HG03378 (cell line): ENCODE measurements at regions not wholly inside any gene's neighbourhood (a gene's known extent, or its start where the extent isn't known, plus 50 kb on each side); places are given as distances from the start of the nearest gene placed in this dataset.
A peak's percentile ranks its signal among the peaks of the same experiment; 100 is the strongest.

Experiments
- ATAC-seq: cut with Tn5 transposase; IDR thresholded peaks from one replicate; pipeline ENCODE4 v1.9.1; 2021; ENCODE audit warnings: mild to moderate bottlenecking, moderate library complexity; ENCODE audit not compliant: unreplicated experiment

GRCh38 chr6:137933696-137934095 is 66.6 kb downstream of the TNFAIP3 start:
- no peak for ATAC-seq

GRCh38 chr6:137936798-137937197 is 69.7 kb downstream of the TNFAIP3 start:
- no peak for ATAC-seq

- ATAC-seq = no peak
These were observed 70.8 kb downstream of the TNFAIP3 start for GRCh38 chr6:137937834-137938233.

DNA sequence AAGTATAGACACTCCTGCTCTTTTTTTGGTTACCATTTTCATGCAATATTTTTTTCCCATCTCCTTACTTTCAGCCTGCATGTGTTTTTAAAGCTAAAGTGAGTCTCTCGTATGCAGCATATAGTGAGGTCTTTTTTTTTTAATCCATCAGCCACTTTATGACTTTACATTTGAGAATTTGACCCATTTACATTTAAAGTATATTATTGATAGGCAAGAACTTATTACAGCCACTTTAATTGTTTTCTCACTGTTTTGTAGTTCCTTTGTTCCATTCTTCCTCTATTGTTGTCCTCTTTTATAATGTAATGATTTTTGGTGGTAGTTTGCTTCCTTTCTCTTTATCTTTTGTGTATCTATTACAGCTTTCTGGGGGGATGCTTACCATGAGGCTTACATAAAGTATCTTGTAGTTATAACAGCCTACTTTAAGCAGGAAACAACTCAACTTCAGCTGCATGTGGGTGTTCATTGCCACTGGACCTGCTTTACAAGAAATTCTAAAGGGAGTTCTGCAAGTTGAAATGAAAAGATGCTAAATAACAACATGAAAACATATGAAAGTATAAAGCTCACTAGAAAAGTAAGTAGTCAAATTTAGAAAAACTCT is 71.8 kb downstream of the TNFAIP3 start:
- ATAC-seq = no peak

DNA sequence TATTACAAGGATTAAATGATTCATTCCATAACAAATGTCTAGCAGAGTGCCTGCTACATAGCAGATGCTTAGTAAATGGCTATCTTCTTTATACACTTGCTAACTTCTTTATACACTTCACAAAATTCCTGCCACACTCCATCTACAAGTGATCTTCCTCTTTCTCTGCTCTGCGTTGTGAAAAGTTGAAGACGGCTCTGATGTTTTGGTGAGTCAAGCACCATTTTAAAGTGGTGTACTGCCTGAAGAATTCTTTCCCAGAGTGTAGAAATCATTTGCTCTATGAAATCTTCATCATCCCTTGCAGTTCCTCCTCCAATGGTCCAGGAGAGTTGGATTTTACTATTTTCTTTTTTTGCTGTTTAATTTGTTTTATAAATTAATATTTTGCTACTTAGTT is 74.9 kb downstream of the TNFAIP3 start:
- no peak for ATAC-seq

DNA sequence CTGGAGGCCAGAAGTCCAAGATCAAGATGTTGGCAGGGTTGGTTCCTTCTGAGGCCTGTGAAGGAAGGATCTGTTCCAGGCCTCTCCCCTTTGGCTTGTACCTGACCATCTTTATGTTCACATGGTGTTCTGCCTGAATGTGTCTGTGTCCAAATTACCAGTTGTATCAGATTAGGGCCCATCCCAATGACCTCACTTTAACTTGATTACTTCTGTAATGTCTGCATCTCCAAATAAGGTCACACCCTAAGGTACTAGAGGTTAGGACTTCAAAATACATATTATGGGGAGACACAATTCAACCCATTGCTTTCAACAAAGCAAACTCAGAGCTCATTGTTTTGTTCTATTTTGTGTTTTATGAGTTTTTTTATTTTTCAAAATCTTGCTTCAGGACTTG is 75.7 kb downstream of the TNFAIP3 start:
- no peak for ATAC-seq

GRCh38 chr6:137944381-137944780 is 77.3 kb downstream of the TNFAIP3 start:
- ATAC-seq = peak; percentile 4

GRCh38 chr6:137944793-137945498 is 77.9 kb downstream of the TNFAIP3 start:
- ATAC-seq = peak; percentile 41

DNA sequence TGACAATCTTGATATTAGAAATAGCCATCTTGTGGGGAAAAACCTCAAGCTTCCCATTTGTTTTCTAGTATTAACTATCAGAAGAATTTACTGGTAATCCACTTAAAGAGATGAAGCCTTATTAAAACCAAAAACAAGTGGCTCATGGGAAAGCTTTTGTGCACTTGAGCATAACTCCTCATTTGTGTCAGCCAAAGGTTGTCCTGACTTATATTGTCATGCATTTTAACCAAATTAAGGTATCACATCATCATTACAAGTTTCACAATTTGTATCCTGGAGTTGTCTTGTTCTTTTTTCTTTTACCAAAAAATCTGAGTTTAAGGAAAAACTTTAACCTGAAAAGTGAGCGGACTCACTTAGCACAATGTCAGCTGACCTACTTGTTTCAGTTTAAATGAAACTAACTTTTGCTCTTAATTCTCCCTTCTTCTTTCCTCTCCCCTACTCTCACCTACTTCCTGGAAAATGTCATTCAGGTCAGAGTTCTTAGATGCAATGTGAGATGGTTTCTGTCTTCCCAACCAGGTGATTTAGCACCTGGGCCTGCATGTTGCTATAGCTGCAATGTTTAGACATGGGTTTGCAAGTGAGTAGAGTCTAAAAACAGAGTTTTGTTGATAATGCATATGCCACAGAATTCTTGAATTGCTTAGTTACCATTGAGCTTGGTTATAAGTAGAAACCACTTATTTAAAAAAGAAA is 82.8 kb downstream of the TNFAIP3 start:
- peak; percentile 45 for ATAC-seq

DNA sequence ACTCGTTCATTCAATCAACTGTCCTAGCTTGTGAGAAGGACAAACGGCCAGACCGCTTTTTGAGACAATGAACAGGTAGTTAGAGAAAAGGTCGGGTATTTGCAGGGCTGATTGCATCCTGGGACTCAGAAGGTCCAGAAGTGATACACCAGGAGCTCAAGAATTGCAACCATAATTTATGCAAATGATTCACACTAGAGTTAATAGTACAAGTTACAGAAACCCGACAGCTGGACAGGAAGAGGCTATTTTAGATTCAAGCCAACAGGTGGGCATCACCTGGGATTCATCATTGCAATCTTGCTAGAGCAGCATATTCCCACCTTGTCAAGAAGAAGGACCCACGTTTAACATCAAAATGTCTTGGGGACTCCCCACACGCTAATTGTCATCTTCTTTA is 83.5 kb downstream of the TNFAIP3 start:
- no peak for ATAC-seq

GRCh38 chr6:137951064-137951597 is 84.1 kb downstream of the TNFAIP3 start:
- peak; percentile 45 for ATAC-seq

- no peak for ATAC-seq
These were observed 85.2 kb downstream of the TNFAIP3 start for GRCh38 chr6:137952247-137952646.

- no peak for ATAC-seq
These were observed 86.7 kb downstream of the TNFAIP3 start for GRCh38 chr6:137953761-137954160.

- no peak for ATAC-seq
These were observed 87.2 kb downstream of the TNFAIP3 start for GRCh38 chr6:137954253-137954652.

- ATAC-seq = no peak
These were observed 89.0 kb downstream of the TNFAIP3 start for GRCh38 chr6:137956098-137956488.

- no peak for ATAC-seq
These were observed 90.4 kb downstream of the TNFAIP3 start for GRCh38 chr6:137957471-137957870.

DNA sequence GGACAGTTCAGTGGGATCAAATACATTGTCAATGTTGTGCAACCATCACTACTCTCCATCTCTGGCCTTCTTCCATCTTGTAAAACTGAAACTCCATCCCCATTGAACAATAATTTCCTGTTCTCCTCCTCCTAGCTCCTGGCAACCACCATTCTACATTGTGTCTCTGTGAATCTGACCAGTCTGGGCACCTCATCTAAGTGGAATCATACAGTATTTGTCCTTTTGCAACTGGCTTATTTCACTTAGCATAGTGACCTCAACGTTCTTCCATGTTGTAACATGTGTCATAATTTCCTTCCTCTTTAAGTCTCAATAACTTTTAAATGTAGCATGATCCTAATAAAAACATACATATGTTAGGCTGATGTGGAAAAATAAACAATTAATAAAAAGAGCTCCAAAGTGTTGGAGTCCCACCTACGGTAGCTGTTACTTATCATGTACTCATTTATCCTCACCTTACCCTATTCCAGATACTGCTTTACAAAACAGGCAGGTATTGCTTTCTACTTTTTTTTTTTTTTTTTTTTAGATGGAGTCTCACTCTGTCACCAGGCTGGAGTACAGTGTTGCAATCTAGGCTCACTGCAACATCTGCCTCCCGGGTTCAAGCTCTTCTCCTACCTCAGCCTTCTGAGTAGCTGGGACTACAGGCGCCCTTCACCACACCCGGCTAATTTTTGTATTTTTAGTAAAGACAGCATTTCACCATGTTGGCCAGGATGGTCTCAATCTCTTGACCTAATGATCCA is 91.9 kb downstream of the TNFAIP3 start:
- no peak for ATAC-seq

GRCh38 chr6:137962725-137963124 is 95.7 kb downstream of the TNFAIP3 start:
- ATAC-seq = no peak

GRCh38 chr6:137964876-137965275 is 97.8 kb downstream of the TNFAIP3 start:
- ATAC-seq = no peak

GRCh38 chr6:137967689-137968454 is 100.8 kb downstream of the TNFAIP3 start:
- no peak for ATAC-seq

DNA sequence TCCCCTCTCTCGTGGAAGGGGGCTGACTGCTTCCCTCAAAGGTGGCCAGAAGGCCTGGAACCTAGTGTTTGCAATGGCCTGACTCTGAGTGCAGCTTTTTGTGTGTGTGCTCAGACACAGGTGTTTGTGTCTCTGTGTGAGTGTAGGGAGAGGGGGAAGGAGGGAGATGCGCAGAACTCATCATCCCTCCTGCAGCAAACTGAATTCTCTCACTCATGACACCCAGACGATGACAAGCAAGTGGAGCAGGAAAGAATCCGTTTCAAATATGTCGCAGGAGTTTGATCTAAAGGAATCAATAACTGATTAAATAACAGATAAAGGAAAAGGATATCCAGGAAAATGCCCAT is 101.4 kb downstream of the TNFAIP3 start:
- no peak for ATAC-seq
